Small intestine (tissue), 7 donors: ENCODE measurements at regions not wholly inside any gene's neighbourhood (a gene's known extent, or its start where the extent isn't known, plus 50 kb on each side); places are given as distances from the start of the nearest gene placed in this dataset.

Experiments used
- DNase-seq, 2 donors: peaks; one replicate each; pipeline versions ENCODE4 v3.0.0 to v3.0.0-alpha.2; 2013
- FAIRE-seq: peaks from 2 replicates; lab custom pipeline; 2012; peaks lifted over from hg19 to GRCh38; lab: Jason Lieb, UNC
- H3K27ac ChIP-seq, 3 donors: one replicate each; pipeline ENCODE4 v1.5.1; 2013; ENCODE audit warnings: low read length in 2 of 3, mild to moderate bottlenecking in 2 of 3, control low read depth in 1 of 3, inconsistent platforms in 1 of 3, low read depth in 1 of 3, moderate library complexity in 1 of 3
- H3K27me3 ChIP-seq, 3 donors: one replicate each; pipeline ENCODE4 v1.6.1; 2013; ENCODE audit warnings: low read length in 3 of 3, inconsistent platforms in 1 of 3; ENCODE audit not compliant: control insufficient read depth in 3 of 3, insufficient read depth in 3 of 3
- H3K36me3 ChIP-seq, 3 donors: one replicate each; pipeline ENCODE4 v1.6.1; 2013; ENCODE audit warnings: low read length in 3 of 3, inconsistent platforms in 1 of 3, low read depth in 1 of 3, mild to moderate bottlenecking in 1 of 3, moderate library complexity in 1 of 3; ENCODE audit not compliant: control insufficient read depth in 3 of 3, insufficient read depth in 2 of 3
- H3K4me1 ChIP-seq, 3 donors: one replicate each; pipeline ENCODE4 v1.6.1; 2013; ENCODE audit warnings: low read length in 2 of 3, inconsistent platforms in 1 of 3, low read depth in 1 of 3, mild to moderate bottlenecking in 1 of 3, moderate library complexity in 1 of 3; ENCODE audit not compliant: control insufficient read depth in 3 of 3, insufficient read depth in 2 of 3
- H3K4me3 ChIP-seq, 3 donors: one replicate each; pipeline ENCODE4 v1.5.1; 2013; ENCODE audit warnings: low read length in 3 of 3, control low read depth in 1 of 3, inconsistent platforms in 1 of 3, low read depth in 1 of 3, mild to moderate bottlenecking in 1 of 3, moderate library complexity in 1 of 3
- H3K9me3 ChIP-seq, 2 donors: one replicate each; pipeline ENCODE4 v1.6.1; 2013; ENCODE audit warnings: low read depth in 1 of 2, low read length in 1 of 2; ENCODE audit not compliant: control insufficient read depth in 2 of 2, insufficient read depth in 1 of 2
- WGBS, 3 donors: extraction: QIAGEN DNeasy Blood & Tissue Kit; methylation state at CpG; one replicate each; pipeline ENCODE4 v1.1.7; 2013; 5-methylcytosine and 5-hydroxymethylcytosine counted together
- donor health status: healthy with polysubstance abuse.
- donor health status: control.
- donor health status: control.
- donor health status: Bipolar disorder and iron deficiency.
- donor health status: healthy.

DNA sequence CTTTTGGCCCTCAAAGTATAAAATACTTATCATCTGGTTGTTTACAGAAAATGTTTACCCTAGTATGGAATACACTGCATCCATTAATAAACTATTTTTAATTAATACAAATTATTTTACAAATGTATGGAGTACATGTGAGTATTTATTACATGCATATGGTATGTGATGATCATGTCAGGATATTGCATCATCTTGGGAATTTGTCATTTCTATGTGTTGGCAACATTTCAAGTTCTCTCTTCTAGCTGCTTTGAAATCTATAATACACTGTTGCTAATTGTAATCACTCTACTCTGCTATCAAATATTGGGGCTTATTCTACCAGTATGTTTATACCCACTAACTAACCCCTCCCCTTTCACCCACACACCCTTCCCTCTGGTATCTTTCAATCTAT is 103.9 kb upstream of the THSD7A start:
- no peaks in the 10 kb centered on the region for H3K36me3 ChIP-seq
- H3K4me3 ChIP-seq, result no peak overlapping the region
- no peaks in the 10 kb centered on the region for H3K9me3 ChIP-seq
- no peaks in the 10 kb centered on the region for H3K4me1 ChIP-seq
- H3K27me3 ChIP-seq, result no peaks in the 10 kb centered on the region
- no peak overlapping the region for H3K27ac ChIP-seq
- FAIRE-seq (no peak), DNase-seq (no peak)

DNA sequence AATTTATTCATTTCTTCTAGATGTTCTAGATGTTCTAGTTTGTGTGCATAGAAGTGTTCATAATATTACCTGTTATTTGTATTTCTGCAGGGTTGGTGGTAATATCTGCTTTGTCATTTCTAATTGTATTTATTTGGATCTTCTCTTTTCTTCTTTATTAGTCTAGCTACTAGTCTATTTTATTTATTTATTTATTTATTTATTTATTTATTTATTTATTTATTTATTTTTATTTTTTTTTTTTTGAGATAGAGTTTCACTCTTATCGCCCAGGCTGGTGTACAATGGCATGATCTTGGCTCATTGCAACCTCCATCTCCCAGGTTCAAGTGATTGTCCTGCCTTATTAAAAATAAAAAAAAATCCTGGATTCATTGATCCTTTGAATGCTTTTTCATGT is 114.8 kb upstream of the THSD7A start:
- Histone ChIP-seq H3K27me3 (no peaks in the 10 kb centered on the region), H3K4me1 (no peaks in the 10 kb centered on the region), H3K36me3 (no peaks in the 10 kb centered on the region), H3K9me3 (peaks cover 0 to 7% of the 10 kb centered on the region in 2 donors), H3K4me3 (no peak overlapping the region), H3K27ac (no peak overlapping the region)
- DNase-seq (no peak), FAIRE-seq (no peak)
- WGBS, 3 donors, result 95 to 100% (median 96%) methylated on average over 1 of the region's 1 CpG

DNA sequence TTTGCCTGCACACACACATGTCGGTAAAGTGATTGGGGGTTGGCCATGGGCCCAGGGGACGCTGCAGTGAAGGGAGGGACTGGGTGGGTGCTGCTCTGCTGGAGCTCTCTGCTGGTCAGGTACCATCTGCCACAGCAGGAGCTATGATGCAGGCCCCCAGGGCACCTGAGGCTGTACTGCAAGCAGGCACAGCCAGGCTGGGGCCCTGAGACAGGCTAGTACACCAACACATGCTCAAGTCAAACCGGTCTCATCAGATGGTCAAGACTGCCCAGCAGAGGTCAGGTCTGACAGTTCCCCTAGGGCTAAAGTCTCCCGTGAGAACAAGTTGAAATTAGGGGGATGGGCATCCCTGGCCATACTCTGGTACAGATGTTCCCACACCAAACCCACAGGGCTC is 118.3 kb upstream of the THSD7A start:
- DNase-seq (no peak), FAIRE-seq (no peak)
- Histone ChIP-seq H3K9me3 (peaks cover 0 to 7% of the 10 kb centered on the region in 2 donors), H3K27me3 (no peaks in the 10 kb centered on the region), H3K36me3 (no peaks in the 10 kb centered on the region), H3K4me3 (no peak overlapping the region), H3K27ac (no peak overlapping the region), H3K4me1 (no peaks in the 10 kb centered on the region)
- 83 to 91% (median 85%) methylated on average over 4 of the region's 4 CpGs for WGBS, 3 donors

DNA sequence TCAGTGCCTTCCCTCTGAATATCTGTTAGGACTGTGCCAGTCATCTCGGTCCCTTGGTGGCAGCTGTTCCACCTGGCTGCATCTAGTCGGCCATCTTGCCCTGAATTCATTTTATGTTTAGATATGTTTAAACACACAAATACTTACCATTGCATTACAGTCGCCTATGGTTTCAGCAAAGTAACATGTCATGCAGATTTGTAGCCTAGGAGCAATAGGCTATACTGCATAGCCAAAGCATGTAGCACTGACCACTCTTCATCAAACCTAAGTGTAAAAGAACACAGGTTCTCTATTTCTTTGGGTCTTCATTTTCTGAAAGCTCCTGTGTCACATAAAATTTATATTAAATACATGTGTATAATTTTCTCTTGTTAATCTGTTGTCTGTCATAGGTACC is 118.9 kb upstream of the THSD7A start:
- peaks cover 0 to 7% of the 10 kb centered on the region in 2 donors for H3K9me3 ChIP-seq
- H3K27ac ChIP-seq, result no peak overlapping the region
- no peaks in the 10 kb centered on the region for H3K36me3 ChIP-seq
- 81 to 95% (median 87%) methylated on average over 3 of the region's 3 CpGs for WGBS, 3 donors
- no peaks in the 10 kb centered on the region for H3K27me3 ChIP-seq
- FAIRE-seq, result no peak
- no peak for DNase-seq
- H3K4me1 ChIP-seq, result no peaks in the 10 kb centered on the region
- no peak overlapping the region for H3K4me3 ChIP-seq

DNA sequence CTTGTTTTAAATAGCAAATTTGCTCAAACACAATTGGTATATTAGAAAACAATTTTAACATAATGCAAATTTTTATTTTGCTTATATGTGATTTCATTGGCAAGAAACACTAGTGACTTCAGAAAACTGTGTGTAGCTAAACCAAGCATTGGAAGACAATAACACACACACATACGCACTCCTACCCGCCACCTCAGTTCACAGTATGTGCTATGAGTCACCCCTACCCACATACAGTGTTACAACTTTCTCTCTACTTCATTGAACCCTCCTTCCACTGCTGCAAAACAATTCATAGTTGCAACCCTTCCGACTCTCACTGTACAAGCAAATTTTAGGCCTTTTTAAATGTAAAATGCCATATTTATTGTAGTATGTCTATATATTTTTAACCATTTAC is 119.9 kb upstream of the THSD7A start:
- 84 to 97% (median 89%) methylated on average over 3 of the region's 3 CpGs for WGBS, 3 donors
- Histone ChIP-seq H3K36me3 (no peaks in the 10 kb centered on the region), H3K4me3 (no peak overlapping the region), H3K9me3 (peaks cover 0 to 7% of the 10 kb centered on the region in 2 donors), H3K27ac (no peak overlapping the region), H3K4me1 (no peaks in the 10 kb centered on the region), H3K27me3 (no peaks in the 10 kb centered on the region)
- DNase-seq (no peak), FAIRE-seq (no peak)

DNA sequence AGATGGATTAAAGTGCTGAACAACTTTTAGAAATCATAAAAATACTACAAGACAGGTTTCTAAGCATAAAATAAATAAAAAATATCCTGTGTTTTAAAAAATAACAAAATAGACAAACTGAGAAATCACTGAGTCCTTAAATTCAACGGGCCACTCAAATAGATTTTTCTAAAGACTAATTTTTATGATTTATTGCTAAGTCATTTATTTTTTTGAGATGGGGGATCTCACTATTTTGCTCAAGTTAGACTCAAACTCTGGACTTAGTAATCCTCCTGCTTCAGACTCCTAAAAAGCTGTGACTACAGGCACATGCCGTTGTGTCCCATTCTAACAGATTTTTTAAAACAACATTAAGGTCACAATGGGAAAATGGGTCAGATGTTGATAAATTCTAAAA is 121.0 kb upstream of the THSD7A start:
- no peaks in the 10 kb centered on the region for H3K27me3 ChIP-seq
- no peak for DNase-seq
- H3K36me3 ChIP-seq, result no peaks in the 10 kb centered on the region
- 65 to 88% (median 87%) methylated on average over 2 of the region's 2 CpGs for WGBS, 3 donors
- no peak for FAIRE-seq
- H3K4me1 ChIP-seq, result no peaks in the 10 kb centered on the region
- peaks cover 0 to 7% of the 10 kb centered on the region in 2 donors for H3K9me3 ChIP-seq
- no peak overlapping the region for H3K4me3 ChIP-seq
- H3K27ac ChIP-seq, result no peak overlapping the region

DNA sequence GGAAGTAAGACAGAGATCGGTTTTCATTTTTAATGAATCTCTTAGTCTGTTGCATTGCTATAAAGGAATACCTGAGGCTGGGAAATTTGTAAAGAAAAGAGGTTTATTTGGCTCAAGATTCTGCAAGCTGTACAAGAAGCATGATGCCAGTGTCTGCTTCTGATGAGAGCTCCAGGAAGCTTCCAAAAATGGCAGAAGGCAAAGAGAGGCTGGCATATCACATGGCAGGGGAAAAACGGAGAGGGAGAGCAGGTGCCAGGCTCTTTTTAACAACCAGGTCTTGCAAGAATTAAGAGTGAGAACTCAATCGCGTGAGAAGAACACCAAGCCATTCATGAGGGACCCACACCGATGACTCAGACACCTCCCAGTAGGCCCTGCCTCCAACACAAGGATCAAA is 125.0 kb upstream of the THSD7A start:
- Histone ChIP-seq H3K27ac (no peak overlapping the region), H3K4me1 (no peaks in the 10 kb centered on the region), H3K9me3 (no peaks in the 10 kb centered on the region), H3K36me3 (no peaks in the 10 kb centered on the region), H3K27me3 (no peaks in the 10 kb centered on the region), H3K4me3 (no peak overlapping the region)
- DNase-seq, result no peak
- 70 to 91% (median 83%) methylated on average over 5 of the region's 5 CpGs for WGBS, 3 donors
- FAIRE-seq, result no peak

DNA sequence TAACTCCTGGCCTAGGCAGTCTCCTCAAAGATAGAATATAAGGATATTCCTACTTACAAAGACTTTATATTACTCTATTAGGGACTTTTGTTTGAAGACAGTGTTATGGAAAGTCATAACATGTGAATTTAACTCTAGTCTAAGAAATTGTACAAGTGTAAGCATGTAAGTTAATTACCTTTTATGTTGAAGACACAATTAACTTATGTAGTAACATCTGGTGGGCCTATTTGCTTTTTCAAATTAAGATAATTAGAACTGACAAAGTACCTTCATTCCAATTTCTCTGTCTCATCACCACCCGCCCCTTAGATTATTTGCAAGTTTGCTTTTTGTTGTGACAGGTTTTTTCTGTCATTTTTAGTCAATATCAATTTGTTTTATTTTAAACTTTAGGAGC is 126.0 kb upstream of the THSD7A start:
- FAIRE-seq (no peak), DNase-seq (no peak)
- Histone ChIP-seq H3K9me3 (no peaks in the 10 kb centered on the region), H3K4me3 (no peak overlapping the region), H3K4me1 (no peaks in the 10 kb centered on the region), H3K27ac (no peak overlapping the region), H3K36me3 (no peaks in the 10 kb centered on the region), H3K27me3 (no peaks in the 10 kb centered on the region)
- 65 to 76% (median 67%) methylated on average over 1 of the region's 1 CpG for WGBS, 3 donors

DNA sequence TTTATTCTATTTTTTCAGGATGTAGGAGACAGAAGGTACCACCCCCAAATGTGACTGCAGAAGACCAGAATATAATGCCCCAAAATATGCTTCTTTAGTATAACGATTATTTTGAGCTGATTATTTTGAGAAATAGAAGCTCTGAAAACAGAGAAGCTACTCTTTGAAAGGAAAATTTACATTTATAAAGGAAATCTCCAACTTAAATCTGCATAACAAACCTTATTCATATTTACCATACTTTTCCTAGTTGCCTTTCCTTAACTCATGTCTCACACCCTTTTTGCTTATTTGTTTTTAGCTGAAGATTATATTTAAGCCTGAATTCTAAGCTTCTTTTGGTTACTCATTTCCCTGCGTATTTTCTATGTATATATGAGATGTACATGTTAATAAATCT is 127.1 kb upstream of the THSD7A start:
- FAIRE-seq, result no peak
- Histone ChIP-seq H3K4me1 (no peaks in the 10 kb centered on the region), H3K27me3 (no peaks in the 10 kb centered on the region), H3K4me3 (no peak overlapping the region), H3K9me3 (no peaks in the 10 kb centered on the region), H3K36me3 (no peaks in the 10 kb centered on the region), H3K27ac (no peak overlapping the region)
- WGBS, 3 donors, result 70 to 78% (median 72%) methylated on average over 2 of the region's 2 CpGs
- no peak for DNase-seq
